ENCODE measurements at regions not wholly inside any gene's neighbourhood (a gene's known extent, or its start where the extent isn't known, plus 50 kb on each side); places are given as distances from the start of the nearest gene placed in this dataset.
A peak's percentile ranks its signal among the peaks of the same experiment; 100 is the strongest.

DNA sequence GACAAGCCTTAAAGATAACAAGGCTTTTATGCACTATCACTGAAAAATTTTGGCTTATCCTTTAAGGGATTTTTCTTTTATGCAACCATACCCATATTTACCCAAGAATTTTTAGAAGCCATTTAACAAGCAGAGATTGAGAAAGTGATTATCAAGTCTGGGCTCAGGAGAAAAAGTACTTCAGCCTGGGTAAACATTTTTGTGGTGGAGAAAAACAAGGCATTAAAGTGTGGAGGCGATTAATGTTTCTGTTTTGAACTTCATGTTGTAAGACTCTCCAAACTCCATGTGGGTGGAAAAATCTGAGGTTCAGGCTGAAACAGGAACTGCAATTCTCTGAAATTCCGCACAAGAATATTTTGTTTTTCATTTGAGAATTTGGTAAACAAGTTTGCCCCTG lies 260.4 kb upstream of the KCNMB2 start:
- Mint-ChIP-seq H3K9me3 (ENCODE audit: unreplicated experiment) (peaks cover 33% of the 10 kb centered on the region), H3K4me1 (ENCODE audit: insufficient read depth, unreplicated experiment) (peaks cover 22% of the 10 kb centered on the region), H3K36me3 (ENCODE audit: insufficient read depth, unreplicated experiment) (no peaks in the 10 kb centered on the region), H3K27me3 (ENCODE audit: insufficient read depth, unreplicated experiment) (no peaks in the 10 kb centered on the region), H3K27ac (ENCODE audit: low read depth, unreplicated experiment) (peak overlapping the region; percentile 71), H3K4me3 (ENCODE audit: unreplicated experiment) (no peak overlapping the region)
- no TSS peak for BruUV-seq (replicated peaks)
- DNase-seq (ENCODE audit: unreplicated experiment) = no peak
- intact Hi-C loops (cut with micrococcal nuclease) = no loop called here
- no peak for TF ChIP-seq CTCF (IDR thresholded peaks at IDR 0.05; ENCODE audit: unreplicated experiment)
- POLR2A ChIA-PET = interaction anchor here (0.6 to 8.6 kb wide), 6 partner anchors 39 to 424 kb away, joined by 3 to 61 read pairs (median 6); no protein-coding TSS in a partner anchor
- CTCF ChIA-PET = interaction anchor here (0.6 kb wide), 1 partner anchor 1079 kb away, joined by 4 read pairs; no protein-coding TSS in a partner anchor

DNA sequence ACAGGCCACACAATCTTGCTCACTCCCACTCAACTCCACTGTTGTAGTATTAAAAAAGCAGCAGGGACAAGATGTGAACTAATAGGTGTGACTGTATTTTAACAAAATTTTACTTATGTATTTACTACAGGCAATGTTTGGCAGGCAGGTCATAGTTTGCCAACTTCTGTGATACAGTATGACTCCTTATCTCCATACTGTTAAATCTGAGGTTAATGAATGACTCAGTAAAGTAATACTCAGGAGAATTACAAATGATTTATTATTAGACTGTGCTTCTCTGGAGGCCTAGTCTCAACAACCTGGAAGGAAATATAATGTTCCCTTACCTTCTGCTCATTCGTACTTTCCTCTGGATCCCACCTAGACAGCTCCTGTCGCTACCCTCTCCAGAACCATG lies 258.6 kb upstream of the KCNMB2 start:
- no peak overlapping the region for H3K4me3 Mint-ChIP-seq (ENCODE audit: unreplicated experiment)
- DNase-seq (ENCODE audit: unreplicated experiment) = no peak

DNA sequence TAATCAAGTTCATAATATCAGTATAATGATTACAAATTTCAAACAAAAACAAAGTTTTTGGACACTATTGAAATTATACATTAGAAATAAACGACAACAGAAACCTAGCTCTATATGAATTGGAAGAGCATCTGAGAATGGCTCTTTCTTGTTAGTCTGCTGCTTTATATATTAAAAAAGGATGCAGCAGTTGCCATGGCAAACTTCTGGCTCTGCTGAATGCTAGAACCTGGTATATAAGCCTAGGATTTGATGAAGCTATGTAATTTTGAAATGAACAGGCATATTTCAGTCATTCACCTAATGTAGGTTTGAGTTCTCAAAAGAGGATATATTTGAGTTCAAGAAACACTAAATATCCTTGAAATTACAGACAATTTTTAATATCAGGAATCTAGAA lies 252.7 kb upstream of the KCNMB2 start:
- H3K27me3 Mint-ChIP-seq (ENCODE audit: insufficient read depth, unreplicated experiment) = no peaks in the 10 kb centered on the region
- intact Hi-C loops (cut with micrococcal nuclease) = no loop called here
- peaks cover 40% of the 10 kb centered on the region for H3K9me3 Mint-ChIP-seq (ENCODE audit: unreplicated experiment)
- H3K27ac Mint-ChIP-seq (ENCODE audit: low read depth, unreplicated experiment) = no peak overlapping the region
- no peaks in the 10 kb centered on the region for H3K4me1 Mint-ChIP-seq (ENCODE audit: insufficient read depth, unreplicated experiment)
- ChIA-PET POLR2A (interaction anchor here (0.6 kb wide), 1 partner anchor 258 kb away, joined by 3 read pairs; no protein-coding TSS in a partner anchor), CTCF (interaction anchor here (1.1 kb wide), 1 partner anchor 914 kb away, joined by 3 read pairs; no protein-coding TSS in a partner anchor)
- H3K36me3 Mint-ChIP-seq (ENCODE audit: insufficient read depth, unreplicated experiment) = no peaks in the 10 kb centered on the region
- no peak overlapping the region for H3K4me3 Mint-ChIP-seq (ENCODE audit: unreplicated experiment)
- TF ChIP-seq CTCF (IDR thresholded peaks at IDR 0.05; ENCODE audit: unreplicated experiment) = no peak
- DNase-seq (ENCODE audit: unreplicated experiment) = no peak
- BruUV-seq (replicated peaks) = no TSS peak

More for the DNA sequence above, 258.6 kb upstream of the KCNMB2 start:
- H3K9me3 Mint-ChIP-seq (ENCODE audit: unreplicated experiment) = peaks cover 34% of the 10 kb centered on the region
- no peaks in the 10 kb centered on the region for H3K36me3 Mint-ChIP-seq (ENCODE audit: insufficient read depth, unreplicated experiment)
- H3K27ac Mint-ChIP-seq (ENCODE audit: low read depth, unreplicated experiment) = no peak overlapping the region
- no peak for TF ChIP-seq CTCF (IDR thresholded peaks at IDR 0.05; ENCODE audit: unreplicated experiment)
- BruUV-seq (replicated peaks) = no TSS peak
- ChIA-PET CTCF (no interaction called here), POLR2A (interaction anchor here (0.6 to 8.6 kb wide), 2 partner anchors 40 to 372 kb away, joined by 3 to 61 read pairs; no protein-coding TSS in a partner anchor)
- no peaks in the 10 kb centered on the region for H3K27me3 Mint-ChIP-seq (ENCODE audit: insufficient read depth, unreplicated experiment)
- intact Hi-C loops (cut with micrococcal nuclease) = no loop called here
- H3K4me1 Mint-ChIP-seq (ENCODE audit: insufficient read depth, unreplicated experiment) = peaks cover 13% of the 10 kb centered on the region

GRCh38 chr3:178284181-178284580 lies 252.1 kb upstream of the KCNMB2 start:
- Mint-ChIP-seq H3K27me3 (ENCODE audit: insufficient read depth, unreplicated experiment) (no peaks in the 10 kb centered on the region), H3K36me3 (ENCODE audit: insufficient read depth, unreplicated experiment) (no peaks in the 10 kb centered on the region), H3K27ac (ENCODE audit: low read depth, unreplicated experiment) (no peak overlapping the region), H3K4me1 (ENCODE audit: insufficient read depth, unreplicated experiment) (no peaks in the 10 kb centered on the region), H3K4me3 (ENCODE audit: unreplicated experiment) (no peak overlapping the region), H3K9me3 (ENCODE audit: unreplicated experiment) (peaks cover 37% of the 10 kb centered on the region)
- TF ChIP-seq CTCF (IDR thresholded peaks at IDR 0.05; ENCODE audit: unreplicated experiment) = no peak
- ChIA-PET CTCF (interaction anchor here (1.1 kb wide), 1 partner anchor 914 kb away, joined by 3 read pairs; no protein-coding TSS in a partner anchor), POLR2A (no interaction called here)
- intact Hi-C loops (cut with micrococcal nuclease) = no loop called here
- no peak for DNase-seq (ENCODE audit: unreplicated experiment)
- no TSS peak for BruUV-seq (replicated peaks)
